H9 (cell line): ENCODE measurements at regions not wholly inside any gene's neighbourhood (a gene's known extent, or its start where the extent isn't known, plus 50 kb on each side); places are given as distances from the start of the nearest gene placed in this dataset.

Experiments
- DNase-seq: peaks from one replicate; pipeline ENCODE4 v3.0.0-alpha.2; 2017
- H2AFZ ChIP-seq: one replicate; pipeline ENCODE4 v1.6.1; 2013; ENCODE audit warnings: mild to moderate bottlenecking, low read length, control low read depth, moderate library complexity
- H2AK5ac ChIP-seq: 2 replicates; pipeline ENCODE4 v1.6.1; 2013; ENCODE audit warnings: low read length, control low read depth, mixed read lengths; ENCODE audit not compliant: insufficient read length
- H2BK120ac ChIP-seq: one replicate; pipeline ENCODE4 v1.6.1; 2013; ENCODE audit warnings: low read depth, mild to moderate bottlenecking, low read length, control low read depth, inconsistent platforms; ENCODE audit not compliant: poor library complexity, severe bottlenecking
- H2BK12ac ChIP-seq: 2 replicates; pipeline ENCODE4 v1.6.1; 2013; ENCODE audit warnings: low read length, control low read depth, mixed read lengths, low read depth; ENCODE audit not compliant: insufficient read length
- H2BK15ac ChIP-seq: 2 replicates; pipeline ENCODE4 v1.6.1; 2013; ENCODE audit warnings: low read depth, low read length, control low read depth
- H2BK20ac ChIP-seq: one replicate; pipeline ENCODE4 v1.6.1; 2013; ENCODE audit warnings: low read depth, mild to moderate bottlenecking, low read length, control low read depth, inconsistent platforms; ENCODE audit not compliant: poor library complexity, severe bottlenecking
- H2BK5ac ChIP-seq: 2 replicates; pipeline ENCODE4 v1.6.1; 2013; ENCODE audit warnings: low read length, control low read depth, mixed read lengths; ENCODE audit not compliant: insufficient read length
- H3K14ac ChIP-seq: 2 replicates; pipeline ENCODE4 v1.6.1; 2013; ENCODE audit warnings: low read length, control low read depth; ENCODE audit not compliant: insufficient read depth
- H3K18ac ChIP-seq: 2 replicates; pipeline ENCODE4 v1.6.1; 2013; ENCODE audit warnings: low read depth, mild to moderate bottlenecking, mixed read lengths, low read length, control low read depth; ENCODE audit not compliant: insufficient read length
- H3K23ac ChIP-seq: 2 replicates; pipeline ENCODE4 v1.6.1; 2013; ENCODE audit warnings: low read length, control low read depth, mixed read lengths, low read depth; ENCODE audit not compliant: insufficient read length
- H3K23me2 ChIP-seq: 2 replicates; pipeline ENCODE4 v1.6.1; 2013; ENCODE audit warnings: low read depth, mild to moderate bottlenecking, mixed read lengths, low read length, control low read depth; ENCODE audit not compliant: insufficient read length, poor library complexity, severe bottlenecking
- H3K27ac ChIP-seq: 2 replicates; pipeline ENCODE4 v1.5.1; 2013; ENCODE audit warnings: low read length, control low read depth, mixed read lengths, low read depth; ENCODE audit not compliant: insufficient read length
- H3K27me3 ChIP-seq: 2 replicates; pipeline ENCODE4 v1.6.1; 2013; ENCODE audit warnings: low read length, control low read depth, inconsistent platforms; ENCODE audit not compliant: insufficient read depth
- H3K4ac ChIP-seq: 2 replicates; pipeline ENCODE4 v1.6.1; 2013; ENCODE audit warnings: low read depth, mild to moderate bottlenecking, control low read depth, inconsistent platforms, low read length, moderate library complexity
- H3K4me1 ChIP-seq: 2 replicates; pipeline ENCODE4 v1.6.1; 2013; ENCODE audit warnings: low read length, control low read depth, inconsistent platforms; ENCODE audit not compliant: insufficient read depth
- H3K4me2 ChIP-seq: 2 replicates; pipeline ENCODE4 v1.6.1; 2013; ENCODE audit warnings: low read length, control low read depth, mixed read lengths; ENCODE audit not compliant: insufficient read length, insufficient read depth
- H3K56ac ChIP-seq: 2 replicates; pipeline ENCODE4 v1.6.1; 2013; ENCODE audit warnings: low read depth, mild to moderate bottlenecking, mixed read lengths, low read length, control low read depth; ENCODE audit not compliant: insufficient read length
- H3K79me1 ChIP-seq: 2 replicates; pipeline ENCODE4 v1.6.1; 2013; ENCODE audit warnings: low read depth, mild to moderate bottlenecking, moderate library complexity, low read length, control low read depth, inconsistent platforms; ENCODE audit not compliant: insufficient read depth, poor library complexity, severe bottlenecking
- H3K79me2 ChIP-seq: 2 replicates; pipeline ENCODE4 v1.6.1; 2013; ENCODE audit warnings: low read length, control low read depth, inconsistent platforms; ENCODE audit not compliant: insufficient read depth
- H3K9ac ChIP-seq: 2 replicates; pipeline ENCODE4 v1.6.1; 2013; ENCODE audit warnings: low read length, control low read depth, mixed read lengths; ENCODE audit not compliant: insufficient read length; ENCODE audit errors: extremely low read depth
- H3K9me3 ChIP-seq: one replicate; pipeline ENCODE4 v1.6.1; 2013; ENCODE audit warnings: low read depth, low read length, inconsistent platforms; ENCODE audit not compliant: control insufficient read depth
- H3T11ph ChIP-seq: one replicate; pipeline ENCODE4 v1.6.1; 2013; ENCODE audit warnings: mild to moderate bottlenecking, low read length, control low read depth, inconsistent platforms
- H4K20me1 ChIP-seq: one replicate; pipeline ENCODE4 v1.6.1; 2013; ENCODE audit not compliant: control insufficient read depth, insufficient read length, insufficient read depth
- H4K5ac ChIP-seq: 2 replicates; pipeline ENCODE4 v1.6.1; 2013; ENCODE audit warnings: low read depth, mild to moderate bottlenecking, mixed read lengths, low read length, control low read depth; ENCODE audit not compliant: insufficient read length
- H4K8ac ChIP-seq: replicated peaks from 2 replicates; pipeline ENCODE4 v1.6.1; 2013; ENCODE audit warnings: low read length, control low read depth, mixed read lengths, low read depth; ENCODE audit not compliant: insufficient read length
- H4K91ac ChIP-seq: 2 replicates; pipeline ENCODE4 v1.6.1; 2013; ENCODE audit warnings: low read depth, mild to moderate bottlenecking, moderate library complexity, mixed read lengths, low read length, control low read depth; ENCODE audit not compliant: insufficient read length
- H3K27ac Mint-ChIP-seq, 3 experiments: 2 replicates in 2 of 3; 3 replicates in 1 of 3; pipeline ENCODE4 v1.8.0; 2020 to 2021; ENCODE audit warnings: mixed read lengths in 3 of 3, mild to moderate bottlenecking in 1 of 3, moderate library complexity in 1 of 3
- H3K27me3 Mint-ChIP-seq: 2 replicates; pipeline ENCODE4 v1.8.0; 2021; ENCODE audit warnings: low read depth, mild to moderate bottlenecking, moderate library complexity, mixed read lengths
- H3K36me3 Mint-ChIP-seq, 3 experiments: 2 replicates in 2 of 3; 3 replicates in 1 of 3; pipeline ENCODE4 v1.8.0; 2020 to 2021; ENCODE audit warnings: low read depth in 3 of 3, mixed read lengths in 3 of 3; ENCODE audit not compliant: insufficient read depth in 1 of 3
- H3K4me1 Mint-ChIP-seq, 2 experiments: 2 replicates each; pipeline ENCODE4 v1.8.0; 2020; ENCODE audit warnings: mixed read lengths in 2 of 2
- H3K4me3 Mint-ChIP-seq, 2 experiments: 2 replicates in 1 of 2; 3 replicates in 1 of 2; pipeline ENCODE4 v1.8.0; 2020 to 2021; ENCODE audit warnings: mild to moderate bottlenecking in 2 of 2, mixed read lengths in 2 of 2, moderate library complexity in 1 of 2
- H3K9me3 Mint-ChIP-seq, 2 experiments: 2 replicates in 1 of 2; 3 replicates in 1 of 2; pipeline ENCODE4 v1.8.0; 2020; ENCODE audit warnings: mild to moderate bottlenecking in 2 of 2, mixed read lengths in 2 of 2, moderate library complexity in 1 of 2
- CTCF ChIP-seq: fragments of 200-600 bp; sonication (generic); conservative IDR thresholded peaks from 3 replicates; pipeline ENCODE4 v1.8.0; 2021; ENCODE audit warnings: antibody characterized with exemption, mild to moderate bottlenecking
- WGBS: extraction: QIAGEN DNeasy Blood & Tissue Kit; methylation state at CpG from one replicate; pipeline ENCODE4 v1.1.7; 2013; ENCODE audit warnings: missing lambda C conversion rate, low lambda C conversion rate, mixed read lengths; ENCODE audit not compliant: insufficient read length; ENCODE audit errors: extremely low coverage; 5-methylcytosine and 5-hydroxymethylcytosine counted together

- Histone ChIP-seq H3K23ac (no peak overlapping the region), H2AFZ (no peak overlapping the region), H3K79me1 (no peaks in the 10 kb centered on the region), H3K27ac (no peak overlapping the region), H2BK5ac (no peak overlapping the region), H3K4me1 (no peaks in the 10 kb centered on the region), H2AK5ac (no peak overlapping the region), H3K56ac (no peak overlapping the region), H3K9ac (no peak overlapping the region), H2BK12ac (no peak overlapping the region), H3K18ac (no peak overlapping the region), H2BK20ac (no peak overlapping the region), H2BK15ac (no peak overlapping the region), H2BK120ac (no peak overlapping the region), H3T11ph (no peak overlapping the region), H4K91ac (no peak overlapping the region), H4K5ac (no peak overlapping the region), H3K4me2 (no peak overlapping the region), H3K9me3 (no peaks in the 10 kb centered on the region), H3K4ac (no peak overlapping the region), H4K8ac (no peak overlapping the region), H3K14ac (no peak overlapping the region), H4K20me1 (no peaks in the 10 kb centered on the region), H3K23me2 (no peaks in the 10 kb centered on the region), H3K79me2 (no peaks in the 10 kb centered on the region), H3K27me3 (no peaks in the 10 kb centered on the region; the same call in 1 of the 2 replicates)
- Mint-ChIP-seq H3K27me3 (peaks cover 50% of the 10 kb centered on the region), H3K4me1 (peaks cover 0 to 2% of the 10 kb centered on the region in 2 experiments; a peak in 1 of 4 replicates), H3K9me3 (peaks cover 14 to 17% of the 10 kb centered on the region in 2 experiments), H3K27ac (peak overlapping the region in 1 of 3 experiments; percentile 44; a peak in 1 of 7 replicates), H3K36me3 (peaks cover 0 to 4% (median 0%) of the 10 kb centered on the region in 3 experiments; a peak in 2 of 7 replicates), H3K4me3 (no peak overlapping the region)
- no CpG with 5 or more reads among the region's 15 CpGs for WGBS
- TF ChIP-seq CTCF, result no peak
- DNase-seq, result no peak
Observed at GRCh38 chr20:60976139-60976538, 275.9 kb upstream of the CDH4 start.
